ENCODE measurements at regions not wholly inside any gene's neighbourhood (a gene's known extent, or its start where the extent isn't known, plus 50 kb on each side); places are given as distances from the start of the nearest gene placed in this dataset.

DNA sequence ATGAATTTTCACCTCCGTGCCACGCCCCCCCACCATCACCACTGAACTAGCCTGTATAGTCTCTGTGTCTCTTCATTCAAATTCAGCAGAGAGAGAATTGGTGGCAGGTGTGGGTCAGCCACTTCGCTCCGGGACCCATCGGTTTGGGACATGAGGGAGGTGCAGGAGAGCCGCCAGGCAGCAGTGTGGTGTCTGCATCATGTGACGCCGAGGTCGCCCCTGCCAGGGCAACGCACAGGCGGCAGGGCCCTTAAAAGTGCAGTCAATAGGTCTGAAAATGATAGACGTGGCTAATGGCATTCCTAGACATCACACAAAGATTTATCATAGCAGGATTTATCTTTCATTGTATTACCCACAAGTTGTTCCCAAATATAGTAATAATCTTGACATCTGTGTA is 100.6 kb upstream of the RNF32 start:
- no peak overlapping the region for H3K27ac Mint-ChIP-seq (ENCODE audit: unreplicated experiment)
- TF ChIP-seq CTCF (conservative IDR thresholded peaks at IDR 0.05), result no peak
- no peaks in the 10 kb centered on the region for H3K9me3 Mint-ChIP-seq
- no peak overlapping the region for H3K4me3 Mint-ChIP-seq
- no peak for DNase-seq (ENCODE audit: low read depth, low spot score)
- H3K27me3 Mint-ChIP-seq (ENCODE audit: low read depth), result no peaks in the 10 kb centered on the region
- no peaks in the 10 kb centered on the region for H3K4me1 Mint-ChIP-seq
- no peaks in the 10 kb centered on the region for H3K36me3 Mint-ChIP-seq (ENCODE audit: low read depth)

GRCh38 chr7:156537006-156537405 is 103.6 kb upstream of the RNF32 start:
- DNase-seq (ENCODE audit: low read depth, low spot score), result no peak
- H3K9me3 Mint-ChIP-seq, result no peaks in the 10 kb centered on the region
- no peaks in the 10 kb centered on the region for H3K27me3 Mint-ChIP-seq (ENCODE audit: low read depth)
- H3K4me3 Mint-ChIP-seq, result no peak overlapping the region
- H3K36me3 Mint-ChIP-seq (ENCODE audit: low read depth), result no peaks in the 10 kb centered on the region
- H3K27ac Mint-ChIP-seq (ENCODE audit: unreplicated experiment), result no peak overlapping the region
- no peak for TF ChIP-seq CTCF (conservative IDR thresholded peaks at IDR 0.05)
- no peaks in the 10 kb centered on the region for H3K4me1 Mint-ChIP-seq

- no peak for TF ChIP-seq CTCF (conservative IDR thresholded peaks at IDR 0.05)
- H3K36me3 Mint-ChIP-seq (ENCODE audit: low read depth), result no peaks in the 10 kb centered on the region
- H3K9me3 Mint-ChIP-seq, result no peaks in the 10 kb centered on the region
- no peak for DNase-seq (ENCODE audit: low read depth, low spot score)
- H3K4me3 Mint-ChIP-seq, result no peak overlapping the region
- H3K27ac Mint-ChIP-seq (ENCODE audit: unreplicated experiment), result no peak overlapping the region
- no peaks in the 10 kb centered on the region for H3K4me1 Mint-ChIP-seq
- no peaks in the 10 kb centered on the region for H3K27me3 Mint-ChIP-seq (ENCODE audit: low read depth)
These were observed 105.6 kb upstream of the RNF32 start for GRCh38 chr7:156534925-156535324.

DNA sequence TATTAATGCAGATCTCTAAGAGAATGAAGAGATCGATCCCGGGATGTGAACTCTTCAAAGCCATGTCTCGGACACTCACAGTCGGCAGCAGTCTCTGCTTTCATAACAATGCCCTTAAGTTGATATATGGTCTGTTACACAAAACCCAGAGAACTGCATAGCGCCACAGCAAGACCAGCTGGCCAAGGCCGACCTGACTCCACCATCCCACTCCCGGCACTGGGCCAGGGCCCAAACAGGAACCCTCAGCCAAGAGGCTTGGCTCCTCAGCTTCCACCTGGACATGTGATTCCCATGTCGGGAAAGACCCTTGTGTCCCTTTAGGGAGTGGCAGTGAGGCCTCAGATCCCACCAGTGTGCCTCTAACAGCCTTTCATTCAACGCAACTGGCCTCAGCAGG is 106.6 kb upstream of the RNF32 start:
- no peaks in the 10 kb centered on the region for H3K27me3 Mint-ChIP-seq (ENCODE audit: low read depth)
- no peak for DNase-seq (ENCODE audit: low read depth, low spot score)
- H3K27ac Mint-ChIP-seq (ENCODE audit: unreplicated experiment), result peak overlapping the region; percentile 12
- TF ChIP-seq CTCF (conservative IDR thresholded peaks at IDR 0.05), result no peak
- H3K4me1 Mint-ChIP-seq, result no peaks in the 10 kb centered on the region
- no peaks in the 10 kb centered on the region for H3K36me3 Mint-ChIP-seq (ENCODE audit: low read depth)
- no peak overlapping the region for H3K4me3 Mint-ChIP-seq
- H3K9me3 Mint-ChIP-seq, result no peaks in the 10 kb centered on the region

DNA sequence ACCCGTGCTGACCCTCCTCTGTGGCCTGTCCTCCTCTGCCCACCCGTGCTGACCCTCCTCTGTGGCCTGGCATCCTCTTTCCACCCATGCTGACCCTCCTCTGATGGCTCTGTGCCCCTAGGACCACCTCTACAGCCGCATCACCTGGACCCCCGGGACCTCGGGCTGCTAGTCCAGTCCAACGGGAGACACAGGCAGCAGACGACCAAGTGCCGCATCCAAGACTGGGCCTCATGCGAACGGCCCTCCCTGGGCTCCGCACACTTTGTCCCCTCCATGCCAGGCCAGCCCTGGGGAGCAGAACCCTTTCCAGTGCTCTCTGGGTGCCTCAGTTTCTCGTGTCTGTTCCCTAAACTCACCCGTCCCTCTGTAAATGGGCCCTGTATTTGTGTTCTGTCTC is 107.2 kb upstream of the RNF32 start:
- H3K4me3 Mint-ChIP-seq, result no peak overlapping the region
- no peaks in the 10 kb centered on the region for H3K4me1 Mint-ChIP-seq
- no peaks in the 10 kb centered on the region for H3K9me3 Mint-ChIP-seq

More for the DNA sequence above, 107.2 kb upstream of the RNF32 start:
- DNase-seq (ENCODE audit: low read depth, low spot score), result no peak
- H3K27me3 Mint-ChIP-seq (ENCODE audit: low read depth), result no peaks in the 10 kb centered on the region
- no peaks in the 10 kb centered on the region for H3K36me3 Mint-ChIP-seq (ENCODE audit: low read depth)
- H3K27ac Mint-ChIP-seq (ENCODE audit: unreplicated experiment), result no peak overlapping the region
- TF ChIP-seq CTCF (conservative IDR thresholded peaks at IDR 0.05), result no peak
